H1 (cell line): ENCODE measurements at regions not wholly inside any gene's neighbourhood (a gene's known extent, or its start where the extent isn't known, plus 50 kb on each side); places are given as distances from the start of the nearest gene placed in this dataset.

ENCODE experiments used
- CTCF ChIA-PET: fragments of 300-600 bp; sonication (Branson Sonifier 250); formaldehyde crosslinking; loops from one replicate; lab custom pipeline; 2021; ENCODE audit not compliant: partially characterized antibody; lab: Charles Lee
- POLR2A ChIA-PET: fragments of 300-600 bp; sonication (Branson Sonifier 250); formaldehyde crosslinking; loops from one replicate; lab custom pipeline; 2021; ENCODE audit warnings: inconsistent platforms; ENCODE audit not compliant: partially characterized antibody; lab: Charles Lee
- DNase-seq, 2 experiments: peaks; one replicate each; pipeline versions ENCODE4 v3.0.0 to v3.0.0-alpha.2; 2010 to 2022; ENCODE audit warnings: low spot score in 2 of 2, low read depth in 1 of 2, mixed read lengths in 1 of 2
- FAIRE-seq: peaks from 2 replicates; lab custom pipeline; 2011; peaks lifted over from hg19 to GRCh38; lab: Jason Lieb, UNC
- H2AFZ ChIP-seq: 2 replicates; pipeline ENCODE4 v1.8.1; 2012; ENCODE audit warnings: low read length, inconsistent platforms
- H2AK5ac ChIP-seq: 2 replicates; pipeline ENCODE4 v1.6.1; 2013; ENCODE audit warnings: low read depth, low read length
- H2BK120ac ChIP-seq: replicated peaks from 2 replicates; pipeline ENCODE3; 2013; ENCODE audit warnings: low read depth, low read length, inconsistent platforms
- H2BK12ac ChIP-seq: 2 replicates; pipeline ENCODE4 v1.6.1; 2013; ENCODE audit warnings: low read depth, low read length
- H2BK15ac ChIP-seq: 2 replicates; pipeline ENCODE4 v1.6.1; 2013; ENCODE audit warnings: low read length
- H2BK20ac ChIP-seq: 2 replicates; pipeline ENCODE4 v1.6.1; 2013; ENCODE audit warnings: low read length
- H2BK5ac ChIP-seq: 2 replicates; pipeline ENCODE4 v1.6.1; 2013; ENCODE audit warnings: low read depth, low read length
- H3K14ac ChIP-seq: 2 replicates; pipeline ENCODE4 v1.6.1; 2013; ENCODE audit warnings: inconsistent platforms; ENCODE audit not compliant: insufficient read length
- H3K18ac ChIP-seq: 2 replicates; pipeline ENCODE4 v1.6.1; 2013; ENCODE audit warnings: low read length; ENCODE audit errors: extremely low read depth
- H3K23ac ChIP-seq: 2 replicates; pipeline ENCODE4 v1.6.1; 2013; ENCODE audit warnings: inconsistent platforms; ENCODE audit not compliant: insufficient read length
- H3K23me2 ChIP-seq: 2 replicates; pipeline ENCODE4 v1.6.1; 2013; ENCODE audit warnings: low read depth, low read length
- H3K27ac ChIP-seq: 2 replicates; pipeline ENCODE4 v1.6.1; 2011; ENCODE audit warnings: low read depth, low read length, inconsistent platforms
- H3K27me3 ChIP-seq, 4 experiments: replicated peaks in 1 of 4; 1 replicate in 1 of 4; 2 replicates in 3 of 4; pipeline versions ENCODE4 v1.6.1 to v1.8.1; 2011 to 2013; ENCODE audit warnings: low read length in 3 of 4, mild to moderate bottlenecking in 3 of 4, inconsistent platforms in 2 of 4, mixed read lengths in 2 of 4, moderate library complexity in 1 of 4; ENCODE audit not compliant: control insufficient read depth in 3 of 4, insufficient read depth in 3 of 4; ENCODE audit errors: extremely low read depth in 1 of 4
- H3K36me3 ChIP-seq, 4 experiments: 2 replicates each; pipeline versions ENCODE4 v1.6.1 to v1.8.1; 2011 to 2013; ENCODE audit warnings: mild to moderate bottlenecking in 4 of 4, low read length in 3 of 4, moderate library complexity in 2 of 4, control low read depth in 1 of 4, inconsistent platforms in 1 of 4; ENCODE audit not compliant: insufficient read depth in 4 of 4, control insufficient read depth in 2 of 4
- H3K4ac ChIP-seq: replicated peaks from 2 replicates; pipeline ENCODE3; 2013; ENCODE audit warnings: low read length, low read depth, mixed read lengths, inconsistent platforms; ENCODE audit not compliant: insufficient read length
- H3K4me1 ChIP-seq, 4 experiments: replicated peaks in 1 of 4; 1 replicate in 1 of 4; 2 replicates in 3 of 4; pipeline versions ENCODE4 v1.6.1 to v1.8.1; 2011 to 2013; ENCODE audit warnings: low read length in 3 of 4, inconsistent platforms in 2 of 4, mixed read lengths in 1 of 4; ENCODE audit not compliant: insufficient read depth in 4 of 4, control insufficient read depth in 3 of 4
- H3K4me2 ChIP-seq, 2 experiments: 2 replicates each; pipeline versions ENCODE4 v1.6.1 to v1.8.1; 2011 to 2013; ENCODE audit warnings: low read depth in 2 of 2, low read length in 2 of 2, control low read depth in 1 of 2, inconsistent platforms in 1 of 2, mild to moderate bottlenecking in 1 of 2; ENCODE audit not compliant: insufficient read depth in 1 of 2
- H3K4me3 ChIP-seq, 4 experiments: fragments of 200-600, 300-600 bp in 1 of 4; sonication (generic), shearing (Covaris generic), sonication (Bioruptor Twin) in 1 of 4; 2 replicates each; pipeline versions ENCODE4 v1.5.1 to v1.8.1; 2011 to 2016; ENCODE audit warnings: low read length in 4 of 4, low read depth in 3 of 4, control low read depth in 2 of 4, inconsistent platforms in 2 of 4, mild to moderate bottlenecking in 2 of 4, mixed read lengths in 1 of 4, moderate library complexity in 1 of 4; ENCODE audit not compliant: insufficient read depth in 2 of 4; ENCODE audit errors: extremely low read depth in 1 of 4
- H3K56ac ChIP-seq: replicated peaks from 2 replicates; pipeline ENCODE3; 2013; ENCODE audit warnings: low read depth, mild to moderate bottlenecking, mixed read lengths, low read length, inconsistent platforms; ENCODE audit not compliant: insufficient read length
- H3K79me1 ChIP-seq: 2 replicates; pipeline ENCODE4 v1.6.1; 2013; ENCODE audit warnings: low read depth, low read length, control low read depth
- H3K79me2 ChIP-seq, 2 experiments: 2 replicates each; pipeline versions ENCODE4 v1.6.1 to v1.8.1; 2012 to 2013; ENCODE audit warnings: low read length in 2 of 2, mild to moderate bottlenecking in 2 of 2, inconsistent platforms in 1 of 2; ENCODE audit not compliant: insufficient read depth in 2 of 2, control insufficient read depth in 1 of 2
- H3K9ac ChIP-seq, 4 experiments: replicated peaks in 1 of 4; 1 replicate in 1 of 4; 2 replicates in 3 of 4; pipeline versions ENCODE4 v1.6.1 to v1.8.1; 2011 to 2013; ENCODE audit warnings: low read depth in 3 of 4, low read length in 3 of 4, control low read depth in 2 of 4, mild to moderate bottlenecking in 2 of 4, moderate library complexity in 2 of 4, inconsistent platforms in 1 of 4; ENCODE audit errors: extremely low read depth in 1 of 4
- H3K9me3 ChIP-seq, 2 experiments: 2 replicates each; pipeline versions ENCODE4 v1.6.1 to v1.8.1; 2012 to 2013; ENCODE audit warnings: mild to moderate bottlenecking in 2 of 2, moderate library complexity in 2 of 2, control low read depth in 1 of 2, inconsistent platforms in 1 of 2, low read depth in 1 of 2, low read length in 1 of 2, mixed read lengths in 1 of 2; ENCODE audit not compliant: insufficient read depth in 2 of 2
- H4K20me1 ChIP-seq, 2 experiments: replicated peaks in 1 of 2; 2 replicates each; pipeline versions ENCODE3 to v1.8.1; 2011 to 2013; ENCODE audit warnings: inconsistent platforms in 2 of 2, low read length in 2 of 2, mild to moderate bottlenecking in 1 of 2; ENCODE audit not compliant: insufficient read depth in 2 of 2, control insufficient read depth in 1 of 2
- H4K5ac ChIP-seq: 2 replicates; pipeline ENCODE4 v1.6.1; 2013; ENCODE audit warnings: low read length, low read depth, mixed read lengths, inconsistent platforms; ENCODE audit not compliant: insufficient read length
- H4K8ac ChIP-seq: 2 replicates; pipeline ENCODE4 v1.8.0; 2013; ENCODE audit warnings: mild to moderate bottlenecking, moderate library complexity, low read length, inconsistent platforms; ENCODE audit not compliant: insufficient read depth; ENCODE audit errors: extremely low read depth
- H4K91ac ChIP-seq: replicated peaks from 2 replicates; pipeline ENCODE3; 2013; ENCODE audit warnings: low read length, mixed read lengths, inconsistent platforms; ENCODE audit not compliant: insufficient read length
- MAFK ChIP-seq: IDR thresholded peaks from 2 replicates; pipeline ENCODE4 v1.6.1; 2012; ENCODE audit warnings: low read depth, mild to moderate bottlenecking, improper control_type of control experiment, low read length
- POLR2AphosphoS5 ChIP-seq: IDR thresholded peaks from 2 replicates; pipeline ENCODE4 v1.6.1; 2011; ENCODE audit warnings: low read depth, low read length
- RFX5 ChIP-seq: IDR thresholded peaks from 2 replicates; pipeline ENCODE4 v1.6.1; 2011; ENCODE audit warnings: low read depth, low read length, improper control_type of control experiment, borderline replicate concordance
- RXRA ChIP-seq: IDR thresholded peaks from 2 replicates; pipeline ENCODE4 v1.6.1; 2011; ENCODE audit warnings: low read depth, mild to moderate bottlenecking, low read length, moderate library complexity; ENCODE audit not compliant: insufficient read depth
- SP2 ChIP-seq: IDR thresholded peaks from 2 replicates; pipeline ENCODE4 v1.6.1; 2012; ENCODE audit warnings: mild to moderate bottlenecking, low read length, inconsistent platforms
- WGBS, 2 experiments: shearing (Covaris generic) in 1 of 2; methylation state at CpG; one replicate each; pipeline versions ENCODE4 v1.1.6 to v1.1.7; 2013 to 2015; ENCODE audit warnings: low lambda C conversion rate in 2 of 2, mixed read lengths in 2 of 2, inconsistent platforms in 1 of 2, low coverage in 1 of 2, missing lambda C conversion rate in 1 of 2; ENCODE audit not compliant: insufficient replicate concordance in 2 of 2, insufficient coverage in 1 of 2, insufficient read length in 1 of 2; ENCODE audit errors: extremely low coverage in 1 of 2, missing lambda C conversion rate in 1 of 2; 5-methylcytosine and 5-hydroxymethylcytosine counted together

- Histone ChIP-seq H2AK5ac (no peak overlapping the region), H4K91ac (no peak overlapping the region), H3K18ac (no peak overlapping the region), H3K79me2 (no peaks in the 10 kb centered on the region), H3K4ac (no peak overlapping the region), H3K27ac (no peak overlapping the region), H3K79me1 (no peaks in the 10 kb centered on the region), H2BK12ac (no peak overlapping the region), H3K4me3 (no peak overlapping the region), H3K9ac (no peak overlapping the region), H3K23me2 (no peaks in the 10 kb centered on the region; the same call in 1 of the 2 replicates)
- 90% methylated on average over 2 of the region's 2 CpGs; no CpG with 5 or more reads in 1 of the 2 experiments for WGBS, 2 experiments
- DNase-seq (no peak), FAIRE-seq (no peak)
- CTCF ChIA-PET, result no interaction called here
- TF ChIP-seq POLR2AphosphoS5, result no peak
- no peak for TF ChIP-seq MAFK
- no peak for TF ChIP-seq SP2
- TF ChIP-seq RFX5, result no peak
- TF ChIP-seq RXRA, result no peak
- TF ChIP-seq, all 59 proteins: peak for 0
- H2BK15ac ChIP-seq, result no peak overlapping the region
- H3K56ac ChIP-seq, result no peak overlapping the region
- H3K9me3 ChIP-seq, result no peaks in the 10 kb centered on the region
- H4K5ac ChIP-seq, result no peak overlapping the region
- H2BK20ac ChIP-seq, result no peak overlapping the region
- POLR2A ChIA-PET, result interaction anchor here (1.0 kb wide), 1 partner anchor 10 kb away, joined by 3 read pairs; no protein-coding TSS in a partner anchor
- no peaks in the 10 kb centered on the region for H4K20me1 ChIP-seq
- no peaks in the 10 kb centered on the region for H3K36me3 ChIP-seq
- no peak overlapping the region for H3K14ac ChIP-seq
- H2BK120ac ChIP-seq, result no peak overlapping the region
- H3K27me3 ChIP-seq, result no peaks in the 10 kb centered on the region
- no peak overlapping the region for H2AFZ ChIP-seq
- no peak overlapping the region for H3K4me2 ChIP-seq
- H3K4me1 ChIP-seq, result no peaks in the 10 kb centered on the region
- no peak overlapping the region for H3K23ac ChIP-seq
- H4K8ac ChIP-seq, result no peak overlapping the region
- no peak overlapping the region for H2BK5ac ChIP-seq
Measured at GRCh38 chr3:27960133-27960532, 238.0 kb upstream of the EOMES start.
